Activated CD4-positive, alpha-beta T cell treated with anti-CD3 and anti-CD28 coated beads for 48 hours (primary cell): ENCODE measurements at regions not wholly inside any gene's neighbourhood (a gene's known extent, or its start where the extent isn't known, plus 50 kb on each side); places are given as distances from the start of the nearest gene placed in this dataset.
"Not testable (repeated sequence)": the region's sequence is repeated elsewhere in the genome, so short reads cannot be mapped to it uniquely, and the experiment has no call there.

Source experiments
- DNase-seq: peaks from one replicate; pipeline ENCODE4 v3.0.0-alpha.2; 2020

- not testable (repeated sequence) for DNase-seq
Measured at GRCh38 chr2:132220589-132220988, 58.8 kb upstream of the ANKRD30BL start.

- DNase-seq: not testable (repeated sequence)
Measured at GRCh38 chr2:132221886-132222285, 60.1 kb upstream of the ANKRD30BL start.

DNA sequence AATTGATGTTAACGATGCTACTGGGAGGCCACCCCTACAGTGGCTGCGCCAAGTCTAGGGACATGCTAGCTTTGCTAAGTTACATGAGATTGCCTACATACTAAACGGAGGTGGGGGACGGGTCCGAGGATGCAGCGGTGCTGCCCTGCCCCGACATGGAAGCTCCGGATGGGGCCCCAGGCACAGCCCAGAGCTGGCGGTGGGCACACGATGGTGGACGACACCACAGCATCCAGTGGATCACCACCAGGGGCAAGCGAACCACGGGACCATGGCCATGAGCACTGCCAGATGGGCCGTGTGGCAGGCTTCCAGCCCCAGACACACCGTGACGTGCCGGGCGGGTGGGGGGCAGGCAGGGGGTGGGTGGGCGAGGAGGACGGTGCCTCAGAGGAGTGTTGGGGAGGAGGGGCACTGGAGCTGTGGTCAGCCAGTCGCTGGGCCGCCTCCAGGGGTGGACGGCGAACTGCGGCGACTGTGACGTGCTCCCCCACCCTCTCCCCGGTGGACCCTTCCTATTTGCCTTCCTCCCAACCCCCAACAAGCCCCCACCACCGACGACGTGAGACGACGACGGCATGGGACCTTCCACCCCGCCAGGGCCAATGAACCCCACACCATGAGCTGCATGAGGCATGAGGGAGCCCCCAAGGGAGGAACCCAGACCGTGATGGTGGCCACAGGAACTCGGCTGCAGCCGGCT lies 90.6 kb upstream of the ANKRD30BL start:
- no peak for DNase-seq

GRCh38 chr2:132252894-132253264 lies 91.1 kb upstream of the ANKRD30BL start:
- DNase-seq: no peak

DNA sequence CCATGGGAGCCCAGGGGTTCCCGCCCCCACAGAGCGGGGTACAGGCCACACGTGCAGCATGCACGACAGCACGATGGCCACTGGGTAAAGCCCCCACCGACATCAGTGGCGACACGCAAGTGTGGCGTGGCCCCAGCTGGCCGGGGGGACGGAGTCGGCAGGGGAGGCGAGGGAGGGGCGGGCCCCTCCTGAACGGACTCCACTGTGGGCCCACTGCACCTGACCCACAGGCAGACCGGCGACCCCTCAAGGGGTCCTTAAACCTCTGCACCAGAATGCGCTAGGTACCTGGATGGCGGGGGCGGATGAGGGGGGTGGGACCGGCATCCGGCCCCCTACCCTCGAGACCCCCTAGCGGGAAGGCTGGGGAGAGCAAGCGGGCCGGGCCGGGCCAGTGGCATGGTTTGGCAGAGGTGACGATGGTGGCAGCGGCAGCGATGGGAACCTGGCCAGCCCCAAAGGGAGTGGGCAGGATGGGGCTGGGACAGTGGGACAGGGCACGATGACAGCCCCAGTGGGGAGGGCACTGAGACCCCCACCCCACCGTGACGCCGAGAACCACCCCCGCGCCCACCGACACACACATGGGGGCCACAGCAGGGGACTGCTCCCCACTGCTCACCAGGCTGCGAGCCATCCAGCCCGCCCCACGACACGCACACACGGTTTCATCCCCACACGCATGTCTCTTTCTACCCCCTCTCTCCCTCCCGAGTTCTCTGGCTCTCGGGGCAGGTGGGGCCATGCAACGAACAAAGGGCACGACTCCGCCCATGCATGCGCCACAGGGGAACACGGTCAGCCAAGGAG lies 91.9 kb upstream of the ANKRD30BL start:
- no peak for DNase-seq

DNA sequence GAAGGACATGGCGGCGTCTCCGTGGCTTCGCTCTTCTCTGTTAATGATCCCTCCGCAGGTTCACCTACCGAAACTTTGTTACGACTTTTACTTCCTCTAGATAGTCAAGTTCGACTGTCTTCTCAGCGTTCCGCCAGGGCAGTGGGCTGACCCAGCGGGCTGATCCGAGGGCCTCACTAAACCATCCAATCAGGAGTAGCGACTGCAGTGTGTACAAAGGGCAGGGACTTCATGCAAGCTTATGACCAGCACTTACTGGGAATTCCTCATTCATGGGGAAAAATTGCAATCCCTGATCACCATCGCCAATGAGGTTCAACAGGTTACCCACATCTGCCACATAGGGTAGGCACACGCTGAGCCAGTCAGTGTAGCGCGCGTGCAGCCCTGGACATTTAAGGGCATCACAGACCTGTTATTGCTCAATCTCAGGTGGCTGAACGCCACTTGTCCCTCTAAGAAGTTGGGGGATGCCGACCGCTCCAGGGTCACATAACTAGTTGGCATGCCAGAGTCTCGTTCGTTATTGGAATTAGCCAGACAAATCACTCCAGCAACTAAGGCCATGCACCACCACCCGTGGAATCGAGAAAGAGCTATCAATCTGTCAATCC lies 92.7 kb upstream of the ANKRD30BL start:
- not testable (repeated sequence) for DNase-seq

DNA sequence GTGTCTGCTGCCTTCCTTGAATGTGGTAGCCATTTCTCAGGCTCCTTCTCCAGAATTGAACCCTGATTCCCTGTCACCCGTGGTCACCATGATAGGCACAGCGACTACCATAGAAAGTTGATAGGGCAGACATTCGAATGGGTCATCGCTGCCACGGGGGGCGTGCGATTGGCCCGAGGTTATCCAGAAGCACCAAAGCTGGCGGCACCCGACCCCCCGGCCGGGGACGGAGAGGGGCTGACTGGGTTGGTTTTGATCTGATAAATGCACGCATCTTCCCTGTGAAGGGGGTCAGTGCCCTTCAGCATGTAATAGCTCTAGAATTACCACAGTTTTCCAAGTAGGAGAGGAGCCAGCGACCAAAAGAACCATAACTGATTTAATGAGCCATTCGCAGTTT lies 94.0 kb upstream of the ANKRD30BL start:
- DNase-seq: no peak

GRCh38 chr2:132256251-132256902 lies 94.6 kb upstream of the ANKRD30BL start:
- no peak for DNase-seq

DNA sequence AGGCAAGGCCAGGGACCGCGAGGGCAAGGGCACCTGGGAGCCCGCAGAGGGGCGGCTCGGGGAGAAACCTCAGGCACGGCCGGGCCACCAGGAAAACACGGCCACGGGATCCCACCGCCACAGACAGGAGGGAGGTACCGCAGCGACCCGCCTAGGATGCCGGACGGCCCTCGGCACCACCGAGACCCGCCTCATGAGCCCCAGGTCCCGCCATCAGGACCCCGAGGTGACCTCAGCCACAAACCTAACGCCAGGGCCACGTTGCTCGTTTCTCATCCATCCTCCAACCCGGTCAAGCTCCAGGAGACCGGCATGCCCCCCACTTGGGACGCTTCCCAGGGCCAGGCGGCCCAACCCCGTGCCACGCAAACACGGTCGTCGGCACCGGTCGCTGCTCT lies 95.2 kb upstream of the ANKRD30BL start:
- not testable (repeated sequence) for DNase-seq

DNA sequence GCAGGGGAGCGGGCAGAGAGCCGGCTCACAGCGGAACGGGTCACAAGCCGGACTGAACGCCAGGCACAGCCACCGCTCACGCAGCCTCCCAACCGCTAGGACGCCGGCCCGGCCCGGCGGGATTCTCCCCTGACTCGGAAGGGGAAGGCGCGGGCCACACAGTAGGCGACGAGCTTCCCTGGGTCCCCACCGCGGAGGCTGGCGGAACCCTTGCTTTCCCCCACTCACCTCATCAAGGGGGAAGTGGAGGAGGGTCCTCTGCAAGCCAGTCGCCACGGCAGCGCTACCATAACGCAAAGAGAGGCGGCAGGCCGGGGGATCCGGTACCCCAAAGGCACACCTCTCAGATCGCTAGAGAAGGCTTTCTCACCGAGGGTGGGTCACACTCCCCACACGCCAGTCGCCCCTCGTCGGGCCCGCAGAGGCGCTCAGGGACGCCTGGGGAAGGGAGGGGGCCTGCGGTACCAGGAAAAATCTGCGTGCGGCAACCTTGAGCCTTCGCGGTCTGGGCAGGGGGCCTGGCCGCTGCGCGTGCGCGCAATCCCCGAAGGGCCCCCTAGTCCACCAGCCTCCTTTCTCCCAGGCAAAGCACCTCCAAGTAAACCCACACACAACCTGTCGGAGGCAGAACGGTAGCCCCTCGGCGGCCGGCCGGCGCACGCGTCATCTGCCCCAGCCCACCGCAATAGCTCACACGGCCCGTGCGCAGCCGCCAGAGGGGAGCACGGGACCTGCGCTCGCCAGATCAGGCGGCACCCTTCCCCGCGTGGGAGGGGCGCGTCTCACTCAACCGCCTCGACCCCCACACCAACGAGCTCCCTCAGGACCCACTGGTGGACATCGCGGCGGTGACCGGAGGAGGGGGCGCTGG lies 95.8 kb upstream of the ANKRD30BL start:
- DNase-seq: not testable (repeated sequence)

DNA sequence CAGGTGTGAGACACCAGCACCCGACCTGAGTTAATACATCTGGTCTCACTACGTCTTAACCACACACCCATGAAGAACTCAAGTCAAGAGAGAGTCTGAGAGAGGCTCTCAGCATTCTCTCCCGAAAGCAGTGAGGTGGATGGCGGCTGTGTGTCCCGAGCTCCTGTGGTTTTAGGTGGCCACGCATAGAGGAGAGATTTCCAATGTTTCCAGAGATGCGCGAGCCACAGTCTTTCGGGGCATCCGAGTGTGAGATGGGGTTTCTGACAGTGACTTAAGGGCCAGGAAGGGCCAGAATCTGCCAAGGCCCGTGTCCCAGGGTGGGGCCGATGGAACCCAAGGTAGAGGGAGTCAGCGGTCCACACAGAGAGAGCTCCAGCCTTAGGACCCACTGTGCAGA lies 97.5 kb upstream of the ANKRD30BL start:
- not testable (repeated sequence) for DNase-seq

DNA sequence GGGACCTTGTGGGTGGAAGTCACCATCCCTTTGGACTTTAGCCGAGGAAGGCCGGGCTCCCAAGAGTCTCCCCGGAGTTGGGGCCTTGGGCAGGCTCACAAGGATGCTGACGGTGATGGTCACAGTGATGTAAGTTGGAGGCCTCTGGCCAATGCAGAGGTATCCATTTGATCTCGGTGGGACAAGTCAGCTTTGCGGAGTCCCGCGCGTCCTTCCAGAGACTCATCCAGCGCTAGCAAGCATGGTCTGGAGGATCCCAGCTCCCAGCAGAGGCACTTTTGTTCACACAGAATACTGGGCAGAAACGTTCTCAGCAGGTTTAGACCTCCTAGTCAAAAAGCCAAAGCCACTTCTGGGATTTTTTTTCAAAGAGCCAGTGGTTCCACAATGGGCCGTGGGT lies 103.8 kb upstream of the ANKRD30BL start:
- DNase-seq: not testable (repeated sequence)

GRCh38 chr2:132267105-132267497 lies 105.3 kb upstream of the ANKRD30BL start:
- no peak for DNase-seq

GRCh38 chr2:132267498-132268283 lies 105.9 kb upstream of the ANKRD30BL start:
- DNase-seq: not testable (repeated sequence)

DNA sequence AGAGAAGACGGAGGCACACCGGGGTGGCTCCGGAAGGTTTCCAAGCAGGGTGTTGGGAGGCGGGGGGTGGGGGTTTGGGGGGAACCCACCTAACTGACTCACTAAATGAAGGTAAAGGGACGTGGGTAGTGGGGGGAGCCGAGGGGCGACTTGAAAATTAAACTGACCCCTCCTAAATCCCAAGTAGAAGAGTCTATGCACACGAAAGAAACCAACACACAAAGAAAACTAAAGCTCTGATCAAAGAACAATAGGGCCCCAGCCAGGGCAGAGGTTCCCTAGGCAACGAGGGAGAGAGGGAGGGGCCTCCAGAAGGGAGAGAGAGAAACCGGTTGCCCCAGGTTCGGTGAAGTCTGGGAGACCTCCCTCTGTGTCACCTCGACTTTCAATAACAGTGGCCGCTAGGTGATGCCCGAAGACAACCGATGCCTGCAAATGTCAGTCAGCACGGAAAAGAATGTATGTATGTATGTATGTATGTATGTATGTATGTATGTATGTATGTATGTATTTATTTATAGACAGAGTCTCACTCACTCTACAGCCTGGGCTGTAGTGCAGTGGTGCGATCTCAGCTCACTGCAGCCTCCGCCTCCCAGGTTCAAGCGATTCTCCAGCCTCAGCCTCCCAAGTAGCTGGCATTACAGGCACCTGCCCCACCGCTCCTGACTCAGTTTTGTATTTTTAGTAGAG lies 106.7 kb upstream of the ANKRD30BL start:
- DNase-seq: peak; percentile 64

DNA sequence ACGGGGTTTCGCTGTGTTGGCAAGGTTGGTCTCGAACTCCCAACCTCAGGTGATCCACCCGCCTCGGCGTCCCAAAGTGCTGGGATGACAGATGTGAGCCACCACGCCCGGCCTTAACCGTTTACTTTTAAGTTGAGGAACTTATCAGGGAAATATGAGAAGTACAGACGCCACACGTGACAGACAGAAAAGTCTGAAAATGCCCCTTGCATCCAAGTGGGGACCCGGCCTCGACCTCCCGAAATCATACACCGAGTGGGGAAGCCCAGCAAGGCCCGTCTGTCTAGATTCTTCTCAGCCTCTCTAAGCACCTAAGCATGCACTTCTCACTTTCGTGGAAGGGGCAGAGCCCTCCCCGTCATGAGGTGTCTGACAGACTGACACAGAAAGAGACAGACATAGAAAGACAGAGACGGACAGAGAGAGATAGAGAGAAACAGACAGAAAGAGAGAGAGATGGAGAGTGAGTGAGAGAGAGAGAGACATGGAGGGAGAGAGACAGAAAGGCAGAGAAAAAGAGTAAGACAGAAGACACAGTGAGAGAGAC lies 107.3 kb upstream of the ANKRD30BL start:
- DNase-seq: no peak

- DNase-seq: no peak
Measured at GRCh38 chr2:132270255-132270654, 108.5 kb upstream of the ANKRD30BL start.

- no peak for DNase-seq
Measured at GRCh38 chr2:132270981-132271546, 109.3 kb upstream of the ANKRD30BL start.

DNA sequence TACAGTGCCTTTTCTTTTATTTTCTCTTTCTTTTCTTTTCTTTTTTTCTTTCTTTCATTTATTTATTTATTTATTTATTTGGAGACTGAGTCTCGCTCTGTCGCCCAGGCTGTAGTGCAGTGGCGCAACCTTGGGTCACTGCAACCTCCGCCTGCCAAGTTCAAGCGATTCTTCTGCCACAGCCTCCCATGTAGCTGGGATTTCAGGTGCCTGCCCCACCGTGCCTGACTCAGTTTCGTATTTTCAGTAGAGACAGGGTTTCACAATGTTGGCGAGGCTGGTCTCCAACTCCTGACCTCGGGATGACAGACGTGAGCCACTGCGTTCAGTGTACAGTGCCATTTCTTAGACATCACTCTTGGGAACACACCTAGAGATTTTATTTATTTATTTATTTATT lies 110.0 kb upstream of the ANKRD30BL start:
- DNase-seq: not testable (repeated sequence)

DNA sequence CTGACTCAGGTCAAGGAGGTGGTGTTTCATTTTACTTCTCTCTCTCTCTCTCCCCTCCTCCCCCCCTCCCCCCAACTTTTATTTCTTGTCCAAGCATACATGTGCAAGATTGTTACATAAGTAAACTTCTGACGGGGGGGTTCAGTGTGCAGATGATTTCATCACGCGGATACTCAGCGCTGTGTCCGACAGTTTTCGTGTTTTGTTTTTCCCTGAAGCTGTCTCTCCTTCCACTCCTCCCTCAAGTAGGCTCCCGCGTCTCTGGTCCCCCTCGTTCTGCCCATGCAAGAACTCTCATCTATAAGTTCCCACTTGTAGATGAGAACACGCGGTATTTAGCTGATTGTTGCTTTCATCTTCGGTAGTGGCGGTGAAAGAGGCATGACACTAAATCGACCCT lies 111.0 kb upstream of the ANKRD30BL start:
- DNase-seq: no peak
